Esophagus muscularis mucosa (tissue), 4 donors: ENCODE measurements at regions not wholly inside any gene's neighbourhood (a gene's known extent, or its start where the extent isn't known, plus 50 kb on each side); places are given as distances from the start of the nearest gene placed in this dataset.

Experiments used
- DNase-seq: peaks from one replicate; pipeline ENCODE4 v3.0.0-alpha.2; 2017; ENCODE audit errors: extremely low spot score
- H3K27ac ChIP-seq, 4 donors: fragments of 200-600 bp; sonication (generic); replicated peaks in 1 of 4; 1 replicate in 3 of 4; 2 replicates in 1 of 4; pipeline ENCODE4 v1.5.1; 2016 to 2019; ENCODE audit warnings: mild to moderate bottlenecking in 1 of 4
- H3K27me3 ChIP-seq, 4 donors: fragments of 200-600 bp; sonication (generic); one replicate each; pipeline versions ENCODE4 v1.5.1 to v1.6.0; 2016 to 2019
- H3K36me3 ChIP-seq, 4 donors: fragments of 200-600 bp; sonication (generic); one replicate each; pipeline ENCODE4 v1.5.1; 2016 to 2019
- H3K4me1 ChIP-seq, 4 donors: fragments of 200-600 bp; sonication (generic); one replicate each; pipeline ENCODE4 v1.5.1; 2016 to 2019
- H3K4me3 ChIP-seq, 4 donors: fragments of 200-600 bp; sonication (generic); 1 replicate in 2 of 4; 2 replicates in 2 of 4; pipeline ENCODE4 v1.5.1; 2016 to 2019; ENCODE audit warnings: mild to moderate bottlenecking in 4 of 4, moderate library complexity in 1 of 4
- H3K9me3 ChIP-seq, 4 donors: fragments of 200-600 bp; sonication (generic); 1 replicate in 3 of 4; 2 replicates in 1 of 4; pipeline ENCODE4 v1.5.1; 2016 to 2019
- CTCF ChIP-seq, 3 experiments: fragments of 200-600 bp in 2 of 3; fragments of 450-650 bp in 1 of 3; sonication (generic) in 2 of 3; IDR thresholded peaks; one replicate each; pipeline ENCODE4 v1.5.1; 2017 to 2019; ENCODE audit warnings: antibody characterized with exemption in 3 of 3, mild to moderate bottlenecking in 2 of 3, moderate library complexity in 1 of 3
- EP300 ChIP-seq: sonication (generic); formaldehyde crosslinking; IDR thresholded peaks from one replicate; pipeline ENCODE4 v1.6.1; 2017; ENCODE audit warnings: antibody characterized with exemption
- POLR2A ChIP-seq: fragments of 450-650 bp; IDR thresholded peaks from one replicate; pipeline ENCODE4 v1.6.1; 2017; ENCODE audit warnings: antibody characterized with exemption, moderate library complexity, mild to moderate bottlenecking, low read depth
- POLR2AphosphoS5 ChIP-seq, 2 donors: sonication (generic); formaldehyde crosslinking; IDR thresholded peaks; one replicate each; pipeline ENCODE4 v1.6.1; 2017; ENCODE audit warnings: antibody characterized with exemption in 2 of 2
- WGBS: methylation state at CpG from one replicate; pipeline ENCODE4 v1.1.5; 2018; 5-methylcytosine and 5-hydroxymethylcytosine counted together
- intact Hi-C: fragments of 100-400 bp; cut with DNase I; formaldehyde crosslinking; loops from one replicate; pipeline ENCODE4 v1.15.1; 2023

- Histone ChIP-seq H3K9me3 (no peaks in the 10 kb centered on the region), H3K27me3 (no peaks in the 10 kb centered on the region), H3K4me1 (no peaks in the 10 kb centered on the region), H3K27ac (no peak overlapping the region), H3K36me3 (no peaks in the 10 kb centered on the region), H3K4me3 (no peak overlapping the region)
- 83% methylated on average over 1 of the region's 1 CpG for WGBS
- intact Hi-C loops, result no loop called here
- no peak for DNase-seq
- TF ChIP-seq POLR2AphosphoS5 (IDR thresholded peaks at IDR 0.05), result no peak
- no peak for TF ChIP-seq CTCF (IDR thresholded peaks at IDR 0.05)
- TF ChIP-seq EP300, result no peak
- TF ChIP-seq POLR2A, result no peak
These were observed 521.1 kb upstream of the DAB2 start for GRCh38 chr5:39945870-39946269.

GRCh38 chr5:39943811-39944210, 519.0 kb upstream of the DAB2 start:
- 84% methylated on average over 1 of the region's 1 CpG for WGBS
- H3K27me3 ChIP-seq, result no peaks in the 10 kb centered on the region
- no peak for TF ChIP-seq EP300
- no peak for TF ChIP-seq CTCF (IDR thresholded peaks at IDR 0.05)
- no peak for TF ChIP-seq POLR2A
- TF ChIP-seq POLR2AphosphoS5 (IDR thresholded peaks at IDR 0.05), result no peak
- intact Hi-C loops, result no loop called here
- H3K27ac ChIP-seq, result no peak overlapping the region
- no peaks in the 10 kb centered on the region for H3K36me3 ChIP-seq
- DNase-seq, result no peak
- no peak overlapping the region for H3K4me3 ChIP-seq
- no peaks in the 10 kb centered on the region for H3K9me3 ChIP-seq
- no peaks in the 10 kb centered on the region for H3K4me1 ChIP-seq

- WGBS, result 72% methylated on average over 1 of the region's 1 CpG
- DNase-seq, result no peak
- Histone ChIP-seq H3K27me3 (no peaks in the 10 kb centered on the region), H3K36me3 (no peaks in the 10 kb centered on the region), H3K4me3 (no peak overlapping the region), H3K9me3 (no peaks in the 10 kb centered on the region), H3K27ac (no peak overlapping the region), H3K4me1 (no peaks in the 10 kb centered on the region)
- intact Hi-C loops, result no loop called here
- no peak for TF ChIP-seq CTCF (IDR thresholded peaks at IDR 0.05)
- TF ChIP-seq POLR2A, result no peak
- no peak for TF ChIP-seq POLR2AphosphoS5 (IDR thresholded peaks at IDR 0.05)
- TF ChIP-seq EP300, result no peak
These were observed 517.8 kb upstream of the DAB2 start for GRCh38 chr5:39942606-39943005.

- 73% methylated on average over 2 of the region's 2 CpGs for WGBS
- Histone ChIP-seq H3K27me3 (no peaks in the 10 kb centered on the region), H3K4me3 (no peak overlapping the region), H3K27ac (no peak overlapping the region), H3K9me3 (no peaks in the 10 kb centered on the region), H3K4me1 (no peaks in the 10 kb centered on the region), H3K36me3 (no peaks in the 10 kb centered on the region)
- TF ChIP-seq POLR2A (no peak), CTCF (IDR thresholded peaks at IDR 0.05) (no peak), POLR2AphosphoS5 (IDR thresholded peaks at IDR 0.05) (no peak), EP300 (no peak)
- DNase-seq, result no peak
- intact Hi-C loops, result no loop called here
These were observed 516.6 kb upstream of the DAB2 start for GRCh38 chr5:39941416-39941815.

- TF ChIP-seq CTCF (IDR thresholded peaks at IDR 0.05) (no peak), EP300 (no peak), POLR2A (no peak), POLR2AphosphoS5 (IDR thresholded peaks at IDR 0.05) (no peak)
- 91% methylated on average over 1 of the region's 1 CpG for WGBS
- Histone ChIP-seq H3K27ac (no peak overlapping the region), H3K4me3 (no peak overlapping the region), H3K9me3 (no peaks in the 10 kb centered on the region), H3K36me3 (no peaks in the 10 kb centered on the region), H3K4me1 (no peaks in the 10 kb centered on the region), H3K27me3 (no peaks in the 10 kb centered on the region)
- no peak for DNase-seq
- intact Hi-C loops, result no loop called here
These were observed 510.1 kb upstream of the DAB2 start for GRCh38 chr5:39934830-39935229.
